ENCODE measurements at regions not wholly inside any gene's neighbourhood (a gene's known extent, or its start where the extent isn't known, plus 50 kb on each side); places are given as distances from the start of the nearest gene placed in this dataset.

- TF ChIP-seq EZH2 (IDR thresholded peaks at IDR 0.05; ENCODE audit: borderline replicate concordance, low read depth, low read length, poor library complexity, severe bottlenecking) (no peak), CTCF (conservative IDR thresholded peaks at IDR 0.05; ENCODE audit: low read depth, low read length) (no peak)
These were observed 102.8 kb upstream of the MTPN start for GRCh38 chr7:136079934-136080333.

Data from A673 (cell line).